ENCODE measurements at regions not wholly inside any gene's neighbourhood (a gene's known extent, or its start where the extent isn't known, plus 50 kb on each side); places are given as distances from the start of the nearest gene placed in this dataset.

- DNase-seq (no peak), ATAC-seq (ENCODE audit: low read depth) (no peak)
- Histone ChIP-seq H3K36me3 (replicated peaks in 1 of 2; ENCODE audit: control extremely low read depth in 1 of 2, control insufficient read depth in 1 of 2, extremely low read depth in 1 of 2, insufficient read depth in 2 of 2, low read length in 1 of 2) (no peaks in the 10 kb centered on the region), H3K9me3 (ENCODE audit: control extremely low read depth in 1 of 3, control insufficient read depth in 2 of 3, insufficient read depth in 1 of 3, low read length in 2 of 3) (peaks cover 3 to 20% (median 15%) of the 10 kb centered on the region in 3 donors), H4K20me1 (ENCODE audit: control insufficient read depth, insufficient read depth, low read length, poor library complexity, severe bottlenecking) (no peaks in the 10 kb centered on the region), H3K4me2 (replicated peaks; ENCODE audit: low read depth, low read length, poor library complexity, severe bottlenecking) (no peak overlapping the region), H2AFZ (ENCODE audit: insufficient read depth, low read depth, low read length, poor library complexity, severe bottlenecking) (no peak overlapping the region), H3K27ac (ENCODE audit: low read length in 2 of 2) (no peak overlapping the region), H3K9ac (ENCODE audit: low read length) (no peak overlapping the region), H3K4me1 (ENCODE audit: control insufficient read depth in 2 of 2, insufficient read depth in 2 of 2, low read length in 2 of 2) (no peaks in the 10 kb centered on the region), H3K79me2 (ENCODE audit: control insufficient read depth, insufficient read depth, low read length) (no peaks in the 10 kb centered on the region), H3K27me3 (replicated peaks in 1 of 4; ENCODE audit: control extremely low read depth in 1 of 4, control insufficient read depth in 3 of 4, insufficient read depth in 4 of 4, low read length in 3 of 4) (no peaks in the 10 kb centered on the region), H3K4me3 (ENCODE audit: control extremely low read depth in 1 of 5, extremely low read depth in 1 of 5, insufficient read depth in 1 of 5, low read depth in 2 of 5, low read length in 4 of 5) (no peak overlapping the region)
- Mint-ChIP-seq H3K4me1 (no peaks in the 10 kb centered on the region), H3K27ac (no peak overlapping the region), H3K9me3 (ENCODE audit: insufficient read depth) (peaks cover 8% of the 10 kb centered on the region), H3K27me3 (peaks cover 9% of the 10 kb centered on the region), H3K4me3 (no peak overlapping the region)
- 96% methylated on average over 6 of the region's 6 CpGs for WGBS (ENCODE audit: insufficient coverage)
- ChIA-PET POLR2A (no interaction called here), CTCF (no interaction called here)
- TF ChIP-seq, protein P1, sequence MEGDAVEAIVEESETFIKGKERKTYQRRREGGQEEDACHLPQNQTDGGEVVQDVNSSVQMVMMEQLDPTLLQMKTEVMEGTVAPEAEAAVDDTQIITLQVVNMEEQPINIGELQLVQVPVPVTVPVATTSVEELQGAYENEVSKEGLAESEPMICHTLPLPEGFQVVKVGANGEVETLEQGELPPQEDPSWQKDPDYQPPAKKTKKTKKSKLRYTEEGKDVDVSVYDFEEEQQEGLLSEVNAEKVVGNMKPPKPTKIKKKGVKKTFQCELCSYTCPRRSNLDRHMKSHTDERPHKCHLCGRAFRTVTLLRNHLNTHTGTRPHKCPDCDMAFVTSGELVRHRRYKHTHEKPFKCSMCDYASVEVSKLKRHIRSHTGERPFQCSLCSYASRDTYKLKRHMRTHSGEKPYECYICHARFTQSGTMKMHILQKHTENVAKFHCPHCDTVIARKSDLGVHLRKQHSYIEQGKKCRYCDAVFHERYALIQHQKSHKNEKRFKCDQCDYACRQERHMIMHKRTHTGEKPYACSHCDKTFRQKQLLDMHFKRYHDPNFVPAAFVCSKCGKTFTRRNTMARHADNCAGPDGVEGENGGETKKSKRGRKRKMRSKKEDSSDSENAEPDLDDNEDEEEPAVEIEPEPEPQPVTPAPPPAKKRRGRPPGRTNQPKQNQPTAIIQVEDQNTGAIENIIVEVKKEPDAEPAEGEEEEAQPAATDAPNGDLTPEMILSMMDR (IDR thresholded peaks at IDR 0.05): no peak
- TF ChIP-seq EZH2 (IDR thresholded peaks at IDR 0.05; ENCODE audit: borderline replicate concordance, insufficient read depth, low read depth, low read length, poor library complexity, severe bottlenecking): no peak
- intact Hi-C loops (cut with micrococcal nuclease): no loop called here
These were observed 140.9 kb upstream of the UBL3 start for GRCh38 chr13:29991343-29991742.

GRCh38 chr13:29987340-29987739 is 136.9 kb upstream of the UBL3 start:
- no peaks in the 10 kb centered on the region for H3K4me1 ChIP-seq (ENCODE audit: control insufficient read depth in 2 of 2, insufficient read depth in 2 of 2, low read length in 2 of 2)
- no peak overlapping the region for H3K27ac Mint-ChIP-seq
- DNase-seq (no peak), ATAC-seq (ENCODE audit: low read depth) (no peak)
- no peaks in the 10 kb centered on the region for H4K20me1 ChIP-seq (ENCODE audit: control insufficient read depth, insufficient read depth, low read length, poor library complexity, severe bottlenecking)
- no peaks in the 10 kb centered on the region for H3K27me3 ChIP-seq (replicated peaks in 1 of 4; ENCODE audit: control extremely low read depth in 1 of 4, control insufficient read depth in 3 of 4, insufficient read depth in 4 of 4, low read length in 3 of 4)
- H3K36me3 ChIP-seq (replicated peaks in 1 of 2; ENCODE audit: control extremely low read depth in 1 of 2, control insufficient read depth in 1 of 2, extremely low read depth in 1 of 2, insufficient read depth in 2 of 2, low read length in 1 of 2): no peaks in the 10 kb centered on the region
- no peak overlapping the region for H3K4me3 Mint-ChIP-seq
- intact Hi-C loops (cut with micrococcal nuclease): no loop called here
- no peaks in the 10 kb centered on the region for H3K79me2 ChIP-seq (ENCODE audit: control insufficient read depth, insufficient read depth, low read length)
- no peak overlapping the region for H2AFZ ChIP-seq (ENCODE audit: insufficient read depth, low read depth, low read length, poor library complexity, severe bottlenecking)
- TF ChIP-seq, protein P1 (IDR thresholded peaks at IDR 0.05): no peak
- TF ChIP-seq EZH2 (IDR thresholded peaks at IDR 0.05; ENCODE audit: borderline replicate concordance, insufficient read depth, low read depth, low read length, poor library complexity, severe bottlenecking): no peak
- H3K4me2 ChIP-seq (replicated peaks; ENCODE audit: low read depth, low read length, poor library complexity, severe bottlenecking): no peak overlapping the region
- no peak overlapping the region for H3K9ac ChIP-seq (ENCODE audit: low read length)
- peaks cover 3 to 20% (median 15%) of the 10 kb centered on the region in 3 donors for H3K9me3 ChIP-seq (ENCODE audit: control extremely low read depth in 1 of 3, control insufficient read depth in 2 of 3, insufficient read depth in 1 of 3, low read length in 2 of 3)
- no peak overlapping the region for H3K27ac ChIP-seq (ENCODE audit: low read length in 2 of 2)
- H3K4me1 Mint-ChIP-seq: no peaks in the 10 kb centered on the region
- H3K9me3 Mint-ChIP-seq (ENCODE audit: insufficient read depth): peaks cover 8% of the 10 kb centered on the region
- peaks cover 26% of the 10 kb centered on the region for H3K27me3 Mint-ChIP-seq
- CTCF ChIA-PET: no interaction called here
- POLR2A ChIA-PET: no interaction called here
- no peak overlapping the region for H3K4me3 ChIP-seq (ENCODE audit: control extremely low read depth in 1 of 5, extremely low read depth in 1 of 5, insufficient read depth in 1 of 5, low read depth in 2 of 5, low read length in 4 of 5)

All from B cell (primary cell).